K562 (cell line): ENCODE measurements at regions not wholly inside any gene's neighbourhood (a gene's known extent, or its start where the extent isn't known, plus 50 kb on each side); places are given as distances from the start of the nearest gene placed in this dataset.

ENCODE experiments used
- ARHGAP35 ChIP-seq: fragments of 450-650 bp; IDR thresholded peaks from 2 replicates; pipeline ENCODE4 v1.6.1; 2018; ENCODE audit not compliant: partially characterized antibody
- HDAC2 ChIP-seq: fragments of 450-650 bp; IDR thresholded peaks from 2 replicates; pipeline ENCODE4 v1.6.1; 2016; ENCODE audit warnings: mild to moderate bottlenecking
- HLTF ChIP-seq: fragments of 450-650 bp; IDR thresholded peaks from 2 replicates; pipeline ENCODE4 v1.6.1; 2016
- IFI16 ChIP-seq: fragments of 250-450 bp; sonication (Bioruptor Pico); IDR thresholded peaks from 2 replicates; pipeline ENCODE4 v2.1.2; 2022; ENCODE audit warnings: mild to moderate bottlenecking, inconsistent platforms
- IRF2 ChIP-seq: sonication (generic); formaldehyde crosslinking; IDR thresholded peaks from 2 replicates; pipeline ENCODE4 v1.8.1; 2022; ENCODE audit warnings: mild to moderate bottlenecking, missing genetic modification reagents
- JUND ChIP-seq, 2 experiments: IDR thresholded peaks; 2 replicates in 1 of 2; 3 replicates in 1 of 2; pipeline ENCODE4 v1.6.1; 2011; ENCODE audit warnings: borderline replicate concordance in 2 of 2, low read depth in 2 of 2, low read length in 2 of 2, improper control_type of control experiment in 1 of 2, missing biosample characterization in 1 of 2, missing genetic modification characterization in 1 of 2, missing genetic modification reagents in 1 of 2
- KLF16 ChIP-seq: IDR thresholded peaks from 2 replicates; pipeline ENCODE4 v1.6.1; 2016; ENCODE audit warnings: antibody characterized with exemption
- KLF6 ChIP-seq: fragments of 250-450 bp; sonication (Bioruptor Pico); IDR thresholded peaks from 2 replicates; pipeline ENCODE4 v1.4.0; 2020; ENCODE audit warnings: mild to moderate bottlenecking, moderate library complexity, borderline replicate concordance
- L3MBTL2 ChIP-seq: fragments of 450-650 bp; IDR thresholded peaks from 2 replicates; pipeline ENCODE4 v1.6.1; 2016; ENCODE audit warnings: mild to moderate bottlenecking, moderate library complexity
- LCOR ChIP-seq: sonication (generic); formaldehyde crosslinking; IDR thresholded peaks from 2 replicates; pipeline ENCODE4 v1.8.0; 2022; ENCODE audit warnings: mild to moderate bottlenecking, missing genetic modification reagents
- MEF2D ChIP-seq: conservative IDR thresholded peaks from 2 replicates; pipeline ENCODE4 v1.6.1; 2016; ENCODE audit warnings: low read depth, missing genetic modification characterization, missing compliant biosample characterization
- MIER1 ChIP-seq: fragments of 450-650 bp; IDR thresholded peaks from 2 replicates; pipeline ENCODE4 v1.6.1; 2016; ENCODE audit warnings: antibody characterized with exemption, mild to moderate bottlenecking, low read depth
- POU5F1 ChIP-seq: fragments of 150-350 bp; IDR thresholded peaks from 2 replicates; pipeline ENCODE4 v1.6.1; 2014; ENCODE audit warnings: borderline replicate concordance, low read length, low read depth, mild to moderate bottlenecking; ENCODE audit not compliant: partially characterized antibody
- RBM34 ChIP-seq: fragments of 200-400 bp; formaldehyde crosslinking; IDR thresholded peaks from 2 replicates; pipeline ENCODE4 v1.6.1; 2018; ENCODE audit warnings: low read length, borderline replicate concordance; ENCODE audit not compliant: insufficient read depth
- SMARCA4 ChIP-seq: fragments of 450-650 bp; IDR thresholded peaks from 2 replicates; pipeline ENCODE4 v1.6.1; 2016
- SMARCA5 ChIP-seq: fragments of 450-650 bp; IDR thresholded peaks from 2 replicates; pipeline ENCODE4 v1.6.1; 2016
- STAT5A ChIP-seq: IDR thresholded peaks from 2 replicates; pipeline ENCODE4 v1.6.1; 2012; ENCODE audit warnings: low read length, inconsistent platforms, borderline replicate concordance
- TAL1 ChIP-seq: fragments of 450-650 bp; IDR thresholded peaks from 2 replicates; pipeline ENCODE4 v1.6.1; 2016; ENCODE audit warnings: mild to moderate bottlenecking
- TEAD4 ChIP-seq, 2 experiments: sonication (generic) in 1 of 2; formaldehyde crosslinking in 1 of 2; IDR thresholded peaks; 2 replicates each; pipeline versions ENCODE4 v1.6.1 to v1.8.0; 2012 to 2022; ENCODE audit warnings: borderline replicate concordance in 1 of 2, inconsistent platforms in 1 of 2, low read length in 1 of 2, mild to moderate bottlenecking in 1 of 2, missing genetic modification reagents in 1 of 2
- THRAP3 ChIP-seq: fragments of 450-650 bp; IDR thresholded peaks from 2 replicates; pipeline ENCODE4 v1.6.1; 2016; ENCODE audit warnings: mild to moderate bottlenecking, inconsistent platforms, borderline replicate concordance
- ZFP1 ChIP-seq: fragments of 450-650 bp; formaldehyde crosslinking; IDR thresholded peaks from 2 replicates; pipeline ENCODE4 v1.4.0; 2020; ENCODE audit warnings: mild to moderate bottlenecking, mixed read lengths
- ZNF175 ChIP-seq: fragments of 200-800 bp; sonication (Bioruptor generic); IDR thresholded peaks from 2 replicates; pipeline ENCODE4 v1.6.1; 2016; ENCODE audit warnings: low read depth, mild to moderate bottlenecking, missing genetic modification characterization, missing compliant biosample characterization
- TF ChIP-seq, protein P1 (sequence below): fragments of 250-450 bp; sonication (Bioruptor Pico); IDR thresholded peaks from 2 replicates; pipeline ENCODE4 v1.5.0; 2021; ENCODE audit warnings: mild to moderate bottlenecking, borderline replicate concordance
- TF ChIP-seq, protein P2 (sequence below): fragments of 450-650 bp; formaldehyde crosslinking; IDR thresholded peaks from 2 replicates; pipeline ENCODE4 v1.4.0; 2020; ENCODE audit warnings: mild to moderate bottlenecking, moderate library complexity
- TF ChIP-seq, protein P3 (sequence below), 2 experiments: fragments of 450-650 bp in 1 of 2; IDR thresholded peaks; 2 replicates each; pipeline ENCODE4 v1.6.1; 2011 to 2017; ENCODE audit warnings: low read depth in 2 of 2, antibody characterized with exemption in 1 of 2, borderline replicate concordance in 1 of 2, low read length in 1 of 2, mild to moderate bottlenecking in 1 of 2, mixed read lengths in 1 of 2; ENCODE audit not compliant: control insufficient read depth in 1 of 2

DNA sequence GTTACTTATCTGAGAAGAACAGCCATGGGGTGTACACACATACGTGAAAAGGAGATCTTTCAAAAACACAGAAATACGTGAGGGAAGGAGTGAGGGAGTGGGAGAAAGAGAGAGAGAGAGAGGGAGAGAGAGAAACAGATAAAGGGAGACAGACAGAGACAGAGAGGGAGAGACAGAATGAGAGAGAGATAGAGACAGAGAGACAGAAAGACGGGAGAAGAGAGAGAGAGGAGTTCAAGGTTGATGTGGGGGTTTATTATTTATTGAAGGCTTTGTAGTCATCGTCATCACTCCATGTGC, 64.0 kb downstream of the CHST2 start (continued):
- peak; percentile 13 for TF ChIP-seq ARHGAP35
- peak; percentile 90 for TF ChIP-seq SMARCA4
- 0 out of 2 replicates have a peak, but pooled peaks have one; percentile 67 for TF ChIP-seq THRAP3
- TF ChIP-seq IFI16 = no peak
- no peak for TF ChIP-seq RBM34
- peak; percentile 90 for TF ChIP-seq HLTF
- no peak for TF ChIP-seq JUND (IDR thresholded peaks at IDR 0.05; ENCODE audit: borderline replicate concordance, low read depth, low read length)
- no peak for TF ChIP-seq JUND (tag; IDR thresholded peaks at IDR 0.05; ENCODE audit: borderline replicate concordance, low read depth, low read length)
- TF ChIP-seq IRF2 (CRISPR knock-in tag) = no peak
- peak; percentile 40; the same call in 1 of the 2 replicates for TF ChIP-seq KLF16
- no peak for TF ChIP-seq KLF6 (CRISPR knock-in tag)
- TF ChIP-seq, protein P1, sequence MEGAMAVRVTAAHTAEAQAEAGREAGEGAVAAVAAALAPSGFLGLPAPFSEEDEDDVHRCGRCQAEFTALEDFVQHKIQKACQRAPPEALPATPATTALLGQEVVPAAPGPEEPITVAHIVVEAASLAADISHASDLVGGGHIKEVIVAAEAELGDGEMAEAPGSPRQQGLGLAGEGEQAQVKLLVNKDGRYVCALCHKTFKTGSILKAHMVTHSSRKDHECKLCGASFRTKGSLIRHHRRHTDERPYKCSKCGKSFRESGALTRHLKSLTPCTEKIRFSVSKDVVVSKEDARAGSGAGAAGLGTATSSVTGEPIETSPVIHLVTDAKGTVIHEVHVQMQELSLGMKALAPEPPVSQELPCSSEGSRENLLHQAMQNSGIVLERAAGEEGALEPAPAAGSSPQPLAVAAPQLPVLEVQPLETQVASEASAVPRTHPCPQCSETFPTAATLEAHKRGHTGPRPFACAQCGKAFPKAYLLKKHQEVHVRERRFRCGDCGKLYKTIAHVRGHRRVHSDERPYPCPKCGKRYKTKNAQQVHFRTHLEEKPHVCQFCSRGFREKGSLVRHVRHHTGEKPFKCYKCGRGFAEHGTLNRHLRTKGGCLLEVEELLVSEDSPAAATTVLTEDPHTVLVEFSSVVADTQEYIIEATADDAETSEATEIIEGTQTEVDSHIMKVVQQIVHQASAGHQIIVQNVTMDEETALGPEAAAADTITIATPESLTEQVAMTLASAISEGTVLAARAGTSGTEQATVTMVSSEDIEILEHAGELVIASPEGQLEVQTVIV (CRISPR knock-in tag) = no peak
- TF ChIP-seq MIER1 = 0 out of 2 replicates have a peak, but pooled peaks have one; percentile 52
- peak; percentile 77; the same call in 1 of the 2 replicates for TF ChIP-seq HDAC2
- no peak for TF ChIP-seq POU5F1
- TF ChIP-seq LCOR = no peak
- TF ChIP-seq, protein P2, sequence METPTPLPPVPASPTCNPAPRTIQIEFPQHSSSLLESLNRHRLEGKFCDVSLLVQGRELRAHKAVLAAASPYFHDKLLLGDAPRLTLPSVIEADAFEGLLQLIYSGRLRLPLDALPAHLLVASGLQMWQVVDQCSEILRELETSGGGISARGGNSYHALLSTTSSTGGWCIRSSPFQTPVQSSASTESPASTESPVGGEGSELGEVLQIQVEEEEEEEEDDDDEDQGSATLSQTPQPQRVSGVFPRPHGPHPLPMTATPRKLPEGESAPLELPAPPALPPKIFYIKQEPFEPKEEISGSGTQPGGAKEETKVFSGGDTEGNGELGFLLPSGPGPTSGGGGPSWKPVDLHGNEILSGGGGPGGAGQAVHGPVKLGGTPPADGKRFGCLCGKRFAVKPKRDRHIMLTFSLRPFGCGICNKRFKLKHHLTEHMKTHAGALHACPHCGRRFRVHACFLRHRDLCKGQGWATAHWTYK (CRISPR knock-in tag) = no peak
- TF ChIP-seq ZNF175 = no peak
- no peak for TF ChIP-seq STAT5A
- TF ChIP-seq SMARCA5 = peak; percentile 70
- no peak for TF ChIP-seq ZFP1
- TF ChIP-seq, protein P3, sequence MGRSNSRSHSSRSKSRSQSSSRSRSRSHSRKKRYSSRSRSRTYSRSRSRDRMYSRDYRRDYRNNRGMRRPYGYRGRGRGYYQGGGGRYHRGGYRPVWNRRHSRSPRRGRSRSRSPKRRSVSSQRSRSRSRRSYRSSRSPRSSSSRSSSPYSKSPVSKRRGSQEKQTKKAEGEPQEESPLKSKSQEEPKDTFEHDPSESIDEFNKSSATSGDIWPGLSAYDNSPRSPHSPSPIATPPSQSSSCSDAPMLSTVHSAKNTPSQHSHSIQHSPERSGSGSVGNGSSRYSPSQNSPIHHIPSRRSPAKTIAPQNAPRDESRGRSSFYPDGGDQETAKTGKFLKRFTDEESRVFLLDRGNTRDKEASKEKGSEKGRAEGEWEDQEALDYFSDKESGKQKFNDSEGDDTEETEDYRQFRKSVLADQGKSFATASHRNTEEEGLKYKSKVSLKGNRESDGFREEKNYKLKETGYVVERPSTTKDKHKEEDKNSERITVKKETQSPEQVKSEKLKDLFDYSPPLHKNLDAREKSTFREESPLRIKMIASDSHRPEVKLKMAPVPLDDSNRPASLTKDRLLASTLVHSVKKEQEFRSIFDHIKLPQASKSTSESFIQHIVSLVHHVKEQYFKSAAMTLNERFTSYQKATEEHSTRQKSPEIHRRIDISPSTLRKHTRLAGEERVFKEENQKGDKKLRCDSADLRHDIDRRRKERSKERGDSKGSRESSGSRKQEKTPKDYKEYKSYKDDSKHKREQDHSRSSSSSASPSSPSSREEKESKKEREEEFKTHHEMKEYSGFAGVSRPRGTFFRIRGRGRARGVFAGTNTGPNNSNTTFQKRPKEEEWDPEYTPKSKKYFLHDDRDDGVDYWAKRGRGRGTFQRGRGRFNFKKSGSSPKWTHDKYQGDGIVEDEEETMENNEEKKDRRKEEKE (IDR thresholded peaks at IDR 0.05; ENCODE audit: borderline replicate concordance in 1 of 2, control insufficient read depth in 1 of 2, low read depth in 2 of 2, low read length in 1 of 2) = peak in 1 of 2 experiments; percentile 16; a peak in 1 of 4 replicates
- peak; percentile 72 for TF ChIP-seq TEAD4 (IDR thresholded peaks at IDR 0.05; ENCODE audit: low read length)
- TF ChIP-seq TEAD4 (CRISPR knock-in tag; IDR thresholded peaks at IDR 0.05; ENCODE audit: borderline replicate concordance) = no peak
- no peak; the same call in 1 of the 2 replicates for TF ChIP-seq L3MBTL2
- TF ChIP-seq TAL1 = peak; percentile 81
- TF ChIP-seq MEF2D (tag) = no peak
